NK-92 treated with Interleukin-12 subunit alpha and Interleukin-12 subunit beta, amount 100 ng/mL, for 24 hours (cell line): ENCODE measurements at regions not wholly inside any gene's neighbourhood (a gene's known extent, or its start where the extent isn't known, plus 50 kb on each side); places are given as distances from the start of the nearest gene placed in this dataset.
"Not testable (repeated sequence)": the region's sequence is repeated elsewhere in the genome, so short reads cannot be mapped to it uniquely, and the experiment has no call there.

Experiments
- DNase-seq: peaks from one replicate; lab custom pipeline; 2025; lab: John Stamatoyannopoulos, UW

DNA sequence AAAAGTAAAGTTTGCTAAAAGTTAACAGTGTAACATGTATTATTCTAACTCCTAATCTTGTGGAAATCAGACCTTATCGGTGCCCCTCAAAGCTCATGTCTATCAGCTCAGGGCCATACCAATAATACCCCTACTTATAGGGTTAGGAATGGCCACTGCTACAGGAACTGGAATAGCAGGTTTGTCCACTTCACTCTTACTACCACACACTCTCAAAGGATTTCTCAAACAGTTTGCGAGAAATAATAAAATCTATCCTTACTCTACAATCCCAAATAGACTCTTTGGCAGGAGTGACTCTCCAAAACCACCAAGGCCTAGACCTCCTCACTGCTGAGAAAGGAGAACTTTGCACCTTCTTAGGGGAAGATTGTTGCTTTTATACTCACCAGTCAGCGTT is 1677.7 kb downstream of the OLFM4 start:
- DNase-seq = no peak

DNA sequence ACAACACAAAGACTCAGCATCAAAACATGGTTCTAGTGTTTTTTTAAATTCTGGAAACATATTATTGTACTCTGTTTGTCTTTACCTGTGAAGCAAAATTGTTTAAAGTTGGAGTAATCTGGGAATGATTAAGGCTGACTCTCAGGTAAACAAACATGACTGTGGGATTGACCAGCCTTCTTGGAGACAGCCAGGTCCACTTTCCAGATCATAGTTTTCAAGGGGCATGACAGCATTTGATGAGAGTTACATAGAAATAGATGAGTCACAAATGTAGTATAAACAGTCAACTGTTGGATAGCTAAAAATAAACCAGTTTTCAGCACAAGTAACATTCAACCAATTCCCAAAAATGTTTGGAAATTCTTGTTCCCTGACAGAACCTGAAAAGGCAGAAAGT is 1680.9 kb downstream of the OLFM4 start:
- no peak for DNase-seq

DNA sequence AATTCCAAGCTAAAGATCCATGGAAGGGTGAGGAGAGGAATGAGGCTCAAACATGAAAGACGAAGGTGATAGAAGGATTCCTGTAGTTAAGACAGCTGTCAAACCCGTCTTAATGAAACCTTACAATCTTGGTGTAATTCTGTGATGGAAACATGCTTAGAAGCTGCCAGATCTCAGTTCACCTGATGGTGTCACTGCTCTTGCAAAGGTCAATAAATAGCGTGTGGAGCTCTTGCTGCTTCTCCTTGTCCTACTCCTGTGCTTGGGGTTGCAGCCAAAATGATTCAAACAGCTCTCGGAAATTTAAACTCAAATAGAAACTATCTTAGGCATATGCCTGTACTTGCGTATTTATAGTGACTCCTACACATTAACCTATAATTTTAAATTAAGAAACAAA is 1705.0 kb downstream of the OLFM4 start:
- no peak for DNase-seq

DNA sequence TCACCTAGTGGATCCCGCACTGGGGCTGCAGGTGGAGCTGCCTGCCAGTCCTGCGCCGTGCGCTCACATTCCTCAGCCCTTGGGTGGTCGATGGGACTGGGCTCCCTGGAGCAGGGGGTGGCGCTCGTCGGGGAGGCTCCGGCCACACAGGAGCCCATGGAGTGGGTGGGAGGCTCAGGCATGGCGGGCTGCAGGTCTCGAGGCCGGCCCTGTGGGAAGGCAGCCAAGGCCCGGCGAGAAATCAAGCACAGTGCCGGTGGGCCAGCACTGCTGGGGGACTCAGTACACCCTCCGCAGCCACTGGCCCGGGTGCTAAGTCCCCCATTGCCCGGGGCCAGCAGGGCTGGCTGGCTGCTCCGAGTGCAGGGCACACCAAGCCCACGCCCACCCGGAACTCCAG is 1708.6 kb downstream of the OLFM4 start:
- not testable (repeated sequence) for DNase-seq

DNA sequence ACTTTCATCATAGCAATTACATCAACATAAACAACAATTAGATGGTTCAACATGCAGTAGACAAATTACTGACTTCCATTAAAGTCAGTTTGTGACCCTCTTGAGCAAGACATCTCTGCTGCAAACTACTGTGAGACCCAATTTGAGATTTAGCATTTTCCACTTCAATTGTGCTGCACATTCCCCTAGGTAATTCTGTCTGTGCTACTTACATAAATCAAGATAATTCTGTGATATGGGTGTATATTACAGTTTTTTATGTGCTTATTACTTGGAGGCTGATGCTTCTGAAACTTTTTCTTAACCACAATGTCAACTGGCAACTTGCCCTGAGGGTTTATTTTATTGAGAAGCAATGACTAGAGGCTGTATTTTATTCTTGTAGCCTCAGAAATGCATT is 1714.4 kb downstream of the OLFM4 start:
- no peak for DNase-seq

DNA sequence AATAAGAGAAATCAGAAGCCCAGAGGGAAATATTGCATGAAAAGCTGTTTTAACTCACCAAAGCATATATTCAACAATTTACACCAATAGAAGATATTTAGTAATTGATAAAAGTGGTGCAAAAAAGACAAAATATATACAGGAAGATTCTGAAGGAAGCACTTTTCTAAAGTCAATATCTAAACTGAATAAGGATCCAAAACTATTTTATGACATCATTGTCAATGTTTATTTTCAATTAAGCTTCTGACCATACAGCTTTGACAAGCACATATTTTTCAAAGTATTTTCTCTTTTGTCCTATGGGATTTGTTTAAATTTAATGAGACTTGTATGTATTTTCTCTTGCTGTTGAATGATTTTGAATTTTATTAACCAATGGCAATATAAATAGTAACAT is 1716.1 kb downstream of the OLFM4 start:
- DNase-seq = no peak

DNA sequence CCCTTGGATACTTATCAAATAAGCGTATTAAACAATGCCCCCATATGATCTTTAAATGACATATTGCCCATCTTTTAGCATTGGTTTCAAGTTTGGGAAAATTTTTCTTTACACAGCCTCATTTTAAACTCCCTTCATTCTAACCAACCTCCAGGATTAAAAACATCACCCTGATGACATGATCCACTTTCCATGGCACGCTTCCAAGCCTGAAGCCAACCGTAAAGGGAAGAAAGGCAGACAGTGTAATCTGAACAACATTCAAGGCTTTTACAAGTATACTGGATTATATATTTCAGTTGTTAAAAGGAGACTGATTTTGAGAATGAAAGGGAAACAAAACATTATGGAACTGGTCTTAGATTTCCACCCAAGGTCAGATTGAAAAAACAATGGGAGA is 1721.9 kb downstream of the OLFM4 start:
- DNase-seq = no peak

DNA sequence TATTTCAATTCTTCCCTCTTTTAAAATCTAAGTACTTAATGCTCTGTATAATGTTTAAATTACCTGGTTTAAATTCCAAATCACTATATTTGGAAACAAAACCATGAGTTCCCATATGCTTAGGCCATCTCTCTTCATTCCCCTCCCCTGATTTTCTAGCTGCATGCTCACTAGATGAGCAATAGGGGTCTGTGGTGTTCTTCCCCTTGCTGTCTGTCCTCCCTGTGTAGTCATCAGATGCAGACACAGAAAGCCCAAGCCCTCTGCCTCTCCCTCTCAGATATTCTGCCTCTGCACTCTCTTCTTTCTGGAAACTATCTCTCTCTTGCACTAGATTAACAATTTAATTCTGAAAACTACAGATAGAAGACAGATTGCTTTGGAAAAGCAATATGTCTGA is 1730.2 kb downstream of the OLFM4 start:
- DNase-seq = no peak

DNA sequence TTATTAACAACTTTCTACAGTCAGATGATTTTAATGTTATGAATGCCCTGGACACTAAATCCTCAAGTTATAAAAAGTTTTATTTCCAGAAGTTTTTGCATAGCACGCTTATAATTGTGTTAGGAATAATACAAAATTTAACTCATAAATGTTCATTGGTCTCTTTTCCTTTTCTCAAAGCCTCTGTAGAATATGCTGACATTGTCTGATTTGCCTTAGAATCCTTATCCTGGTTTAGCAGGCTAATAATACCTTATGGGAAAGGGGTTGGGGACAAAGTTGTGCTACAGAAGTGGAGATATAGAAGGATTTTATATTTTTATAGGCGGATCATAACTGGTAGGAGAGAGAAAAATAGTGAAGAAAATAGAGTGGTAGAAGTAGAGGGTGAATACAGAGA is 1739.6 kb downstream of the OLFM4 start:
- DNase-seq = no peak

DNA sequence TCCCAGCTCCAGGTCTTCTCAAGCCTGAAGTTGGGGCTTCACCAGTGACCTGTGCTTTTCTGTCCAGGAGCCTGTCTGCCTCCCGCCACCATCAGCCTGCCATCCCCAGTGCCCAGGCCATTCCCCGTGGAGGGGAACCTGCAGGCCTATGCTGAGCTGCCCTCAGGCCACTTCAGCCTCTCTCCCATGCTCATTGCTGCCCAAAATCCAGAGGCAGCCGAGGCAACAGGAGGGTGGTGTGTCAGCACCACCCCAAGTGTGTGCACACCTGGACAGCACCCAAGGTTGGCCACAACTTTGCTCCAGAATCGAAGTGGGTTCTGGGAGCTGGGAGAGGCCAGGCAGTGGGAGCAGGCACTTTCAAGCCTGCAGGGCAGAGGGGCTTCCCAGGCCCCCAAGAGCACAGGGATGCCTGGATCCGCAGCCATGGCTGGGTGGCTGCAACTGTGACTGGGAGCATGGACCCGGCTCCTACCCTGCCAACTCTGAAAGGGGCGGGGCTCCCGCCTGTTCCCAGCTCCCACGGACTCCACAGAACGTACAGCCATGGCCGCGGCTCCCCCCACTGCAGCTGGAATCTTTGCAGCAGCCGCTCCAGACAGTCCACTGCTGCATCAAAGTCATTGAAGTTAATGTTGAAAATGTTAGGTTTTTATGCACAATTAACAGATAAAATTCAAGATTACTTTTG is 1747.0 kb downstream of the OLFM4 start:
- DNase-seq = no peak

DNA sequence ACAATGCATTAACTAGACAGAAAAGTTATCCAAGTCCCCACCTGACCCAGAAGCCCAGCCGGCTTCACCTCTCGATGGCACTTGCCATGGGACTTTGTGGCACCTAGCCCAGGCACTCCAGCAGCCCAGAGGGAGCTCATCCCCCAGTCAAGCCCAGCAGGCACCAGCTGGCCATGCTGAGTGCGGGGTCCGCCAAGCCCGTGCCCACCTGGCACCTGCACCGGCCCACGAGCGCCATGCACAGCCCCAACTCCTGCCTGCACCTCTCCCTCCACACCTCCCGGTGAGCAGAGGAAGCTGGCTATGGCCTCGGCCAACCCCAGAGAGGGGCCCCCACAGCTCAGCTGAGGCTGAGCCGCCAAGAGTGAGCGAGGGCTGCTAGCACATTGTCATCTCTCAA is 1759.1 kb downstream of the OLFM4 start:
- DNase-seq = no peak

DNA sequence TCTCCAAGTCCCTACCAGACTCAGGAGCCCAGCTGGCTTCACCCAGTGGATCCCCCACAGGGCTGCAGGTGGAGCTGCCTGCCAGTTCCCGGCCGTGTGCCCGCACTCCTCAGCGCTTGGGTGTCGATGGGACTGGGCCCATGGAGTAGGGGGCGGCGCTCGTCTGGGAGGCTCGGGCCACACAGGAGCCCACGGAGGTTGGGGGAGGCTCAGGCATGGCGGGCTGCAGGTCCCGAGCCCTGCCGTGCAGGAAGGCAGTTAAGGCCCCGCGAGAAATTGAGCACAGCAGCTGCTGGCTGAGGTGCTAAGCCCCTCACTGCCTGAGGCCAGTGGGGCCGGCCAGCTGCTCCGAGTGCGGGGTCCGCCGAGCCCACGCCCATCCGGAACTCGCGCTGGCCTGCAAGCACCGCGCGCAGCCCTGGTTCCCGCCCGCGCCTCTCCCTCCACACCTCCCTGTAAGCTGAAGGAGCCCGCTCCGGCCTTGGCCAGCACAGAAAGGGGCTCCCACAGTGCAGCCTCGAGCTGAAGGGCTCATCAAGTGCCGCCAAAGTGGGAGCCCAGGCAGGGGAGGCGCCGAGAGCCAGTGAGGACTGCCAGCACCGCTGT is 1771.1 kb downstream of the OLFM4 start:
- DNase-seq = no peak

DNA sequence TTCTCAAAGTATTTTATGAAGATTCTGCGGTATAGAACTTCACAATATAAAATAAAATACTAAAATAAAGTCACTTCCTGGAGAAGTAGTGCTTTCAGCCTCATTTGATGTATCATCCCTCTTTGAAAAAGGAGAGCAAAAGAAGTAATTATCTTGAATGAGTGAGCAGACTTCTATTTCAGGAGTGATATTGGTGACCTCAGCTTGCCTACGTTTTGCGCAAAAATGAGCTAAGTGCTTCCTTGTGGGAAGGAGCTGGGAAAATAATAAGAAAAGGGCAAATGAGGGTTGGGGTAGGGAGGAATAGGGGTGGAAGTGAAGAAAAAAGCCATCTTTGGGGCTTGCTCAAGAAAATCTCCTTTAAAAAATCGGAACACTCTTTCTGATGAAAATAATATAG is 1773.6 kb downstream of the OLFM4 start:
- no peak for DNase-seq

DNA sequence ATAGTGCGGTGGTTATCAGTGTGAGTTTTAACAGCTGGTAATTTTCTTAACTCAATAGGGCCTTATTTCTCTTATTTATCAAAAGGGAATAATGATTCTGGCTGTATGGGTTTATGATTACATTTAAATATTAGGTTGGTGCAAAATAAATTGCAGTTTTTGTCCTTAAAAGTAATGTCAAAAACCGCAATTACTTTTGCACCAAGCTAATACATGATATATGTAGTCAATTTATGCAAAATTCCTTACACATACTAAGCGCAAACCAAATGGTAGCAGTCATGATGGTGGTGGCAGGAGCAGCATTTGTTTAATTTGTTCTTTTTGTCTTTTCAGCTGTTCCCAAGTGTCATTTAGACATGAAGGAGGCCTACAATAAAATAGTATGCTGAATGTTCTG is 1777.1 kb downstream of the OLFM4 start:
- no peak for DNase-seq

DNA sequence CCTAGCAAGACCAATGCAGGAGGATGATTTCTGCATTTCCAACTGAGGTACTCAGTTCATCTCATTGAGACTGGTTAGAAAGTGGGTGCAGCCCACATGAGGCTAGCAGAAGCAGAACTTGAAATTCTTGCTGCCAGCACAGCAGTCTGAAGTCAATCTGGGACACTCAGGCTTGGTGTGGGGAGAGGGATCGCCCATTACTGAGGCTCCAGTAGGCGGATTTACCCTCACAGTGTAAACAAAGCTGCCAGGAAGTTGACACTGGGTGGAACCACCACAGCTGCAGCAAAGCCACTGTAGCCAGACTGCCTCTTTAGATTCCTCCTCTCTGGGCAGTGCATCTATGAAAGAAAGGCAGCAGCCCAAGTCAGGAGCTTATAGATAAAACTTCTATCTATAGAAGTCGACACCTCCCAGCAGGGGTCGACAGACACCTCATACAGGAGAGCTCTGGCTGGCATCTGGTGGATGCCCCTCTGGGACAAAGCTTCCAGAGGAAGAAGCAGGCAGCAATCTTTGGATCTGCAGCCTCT is 1793.4 kb downstream of the OLFM4 start:
- DNase-seq = not testable (repeated sequence)

DNA sequence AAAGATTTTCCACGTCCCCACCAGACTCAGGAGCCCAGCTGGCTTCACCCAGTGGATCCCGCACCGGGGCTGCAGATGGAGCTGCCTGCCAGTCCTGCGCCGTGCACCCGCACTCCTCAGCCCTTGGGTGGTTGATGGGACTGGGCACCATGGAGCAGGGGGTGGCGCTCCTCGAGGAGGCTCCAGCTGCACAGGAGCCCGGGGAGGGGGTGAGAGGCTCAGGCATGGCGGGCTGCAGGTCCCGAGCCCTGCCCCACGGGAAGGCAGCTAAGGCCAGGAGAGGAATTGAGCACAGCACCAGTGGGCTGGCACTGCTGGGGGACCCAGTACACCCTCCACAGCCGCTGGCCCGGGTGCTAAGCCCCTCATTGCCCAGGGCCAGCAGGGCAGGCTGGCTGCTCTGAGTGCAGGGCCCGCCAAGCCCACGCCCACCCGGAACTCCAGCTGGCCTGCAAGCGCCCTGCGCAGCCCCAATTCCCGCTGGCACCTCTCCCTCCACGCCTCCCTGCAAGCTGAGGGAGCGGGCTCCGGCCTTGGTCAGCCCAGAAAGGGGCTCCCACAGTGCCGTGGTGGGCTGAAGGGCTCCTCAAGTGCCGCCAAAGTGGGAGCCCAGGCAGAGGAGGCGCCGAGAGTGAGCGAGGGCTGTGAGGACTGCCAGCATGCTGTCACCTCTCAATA is 1800.9 kb downstream of the OLFM4 start:
- DNase-seq = not testable (repeated sequence)

DNA sequence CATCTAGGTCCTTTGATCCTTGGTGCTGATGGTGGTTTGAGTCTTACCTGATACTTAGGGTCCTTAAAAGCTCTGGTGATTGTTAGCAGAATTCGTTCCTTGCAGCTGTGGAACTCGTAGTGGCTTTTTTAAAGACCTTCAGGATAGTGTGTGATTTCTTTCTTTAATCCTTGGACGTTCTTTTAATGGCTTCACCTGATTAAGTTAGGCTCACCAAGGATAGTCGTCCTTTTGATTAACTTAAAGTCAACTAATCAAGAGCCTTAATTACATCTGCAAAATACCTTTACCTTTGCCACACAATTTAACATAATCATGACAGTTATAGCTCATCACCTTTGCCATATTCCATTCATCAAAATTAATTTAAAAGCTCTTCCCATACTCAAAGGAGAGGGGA is 1807.7 kb downstream of the OLFM4 start:
- DNase-seq = no peak

DNA sequence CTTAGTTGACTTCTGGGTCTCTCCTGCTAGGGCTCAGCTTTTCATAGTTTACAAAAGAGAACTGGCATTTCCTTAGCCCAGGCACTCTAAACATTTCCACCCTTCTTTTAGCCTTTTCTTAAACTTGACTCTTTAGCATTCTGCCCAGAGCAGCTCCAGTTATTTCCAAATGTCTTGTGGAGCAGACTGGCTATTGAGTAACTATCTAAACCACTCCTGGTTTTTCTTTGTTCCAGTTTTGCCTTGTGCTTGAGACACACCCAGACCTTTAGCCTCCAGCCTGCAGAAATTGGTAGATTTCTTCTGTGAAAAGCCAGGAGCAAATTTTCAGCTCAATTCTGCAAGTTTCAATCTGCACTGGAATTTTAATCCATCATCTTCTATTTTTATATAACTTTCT is 1813.1 kb downstream of the OLFM4 start:
- DNase-seq = no peak

DNA sequence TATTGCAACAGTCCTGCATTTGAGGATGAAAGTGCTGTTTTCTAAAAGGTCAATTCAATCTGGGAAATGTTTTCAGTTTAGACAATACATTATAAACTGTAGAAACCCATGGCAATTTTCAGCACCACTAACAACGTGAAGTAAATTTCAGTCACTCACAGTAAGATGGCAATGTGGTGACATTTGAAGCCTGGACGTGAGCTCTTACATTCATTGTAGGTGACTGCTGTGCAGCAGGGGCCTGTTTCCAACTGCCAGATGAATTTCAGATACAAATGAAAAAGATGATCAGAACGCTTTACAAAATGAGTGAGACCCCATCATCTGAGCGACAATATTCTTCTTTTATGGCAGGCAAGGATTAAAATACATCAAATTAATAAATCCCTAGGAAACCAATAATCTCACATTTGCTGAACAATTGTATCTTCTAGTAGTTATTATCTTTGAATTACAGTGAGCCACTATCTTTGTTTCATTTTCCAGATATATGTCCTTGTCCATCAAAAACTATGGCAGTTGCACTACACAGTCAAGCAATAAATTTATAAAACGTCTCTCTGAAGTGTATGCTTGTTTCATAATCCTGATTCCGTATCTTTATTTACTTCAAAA is 1816.8 kb downstream of the OLFM4 start:
- DNase-seq = no peak

DNA sequence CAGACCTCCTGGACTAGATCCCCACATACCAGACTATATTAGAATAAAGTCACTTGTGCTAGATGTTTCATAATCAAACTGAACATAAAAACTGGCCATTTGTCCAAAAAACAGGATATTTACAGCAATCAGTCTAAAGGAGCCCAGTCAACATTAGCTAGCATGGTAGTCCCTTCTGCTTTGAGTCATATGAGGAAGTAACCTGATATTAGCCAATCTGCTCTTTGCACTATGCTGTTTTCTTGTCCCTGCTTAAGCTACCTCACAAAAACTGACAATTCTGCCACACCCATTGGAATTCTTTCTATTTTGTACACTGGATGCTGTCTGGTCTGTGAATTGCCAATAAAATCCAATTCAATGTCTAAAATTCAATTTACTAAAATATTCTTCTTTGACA is 1824.2 kb downstream of the OLFM4 start:
- no peak for DNase-seq

DNA sequence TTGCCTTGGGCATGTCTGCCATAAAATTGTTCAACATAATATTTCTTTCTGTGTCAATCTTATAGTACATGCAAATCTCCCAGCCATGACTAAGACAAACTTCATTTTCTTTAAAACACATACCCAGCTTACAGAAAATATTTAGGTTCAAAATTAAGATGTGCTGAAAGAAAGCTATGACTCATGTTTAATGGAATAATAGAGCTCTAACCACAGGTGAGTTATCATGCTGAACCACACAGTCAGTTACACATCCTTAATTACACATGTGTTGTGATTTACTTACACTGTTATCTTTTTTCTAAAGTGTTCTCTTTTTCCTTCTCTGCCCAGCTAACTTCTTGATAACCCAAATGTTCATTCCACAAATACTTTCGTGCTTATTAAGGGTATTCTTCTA is 1831.2 kb downstream of the OLFM4 start:
- DNase-seq = no peak

DNA sequence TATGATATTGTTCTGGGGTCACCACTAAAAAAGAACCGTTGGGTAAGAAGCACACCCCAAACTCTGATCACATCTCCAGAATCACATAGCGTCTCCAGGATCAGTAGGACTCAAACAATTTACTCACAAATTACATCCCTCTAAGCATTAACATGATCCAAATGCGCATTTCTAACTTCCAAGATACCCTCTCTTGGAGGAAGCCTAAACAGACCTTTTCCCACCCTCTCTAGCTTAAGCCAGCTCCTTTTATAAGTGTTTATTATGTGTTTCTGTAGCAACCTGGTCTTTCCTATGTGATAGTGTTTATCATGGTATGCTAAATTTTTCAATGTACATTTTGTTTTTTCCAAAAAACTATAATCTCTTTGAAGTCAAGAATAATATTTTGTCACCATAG is 1846.5 kb downstream of the OLFM4 start:
- DNase-seq = no peak

DNA sequence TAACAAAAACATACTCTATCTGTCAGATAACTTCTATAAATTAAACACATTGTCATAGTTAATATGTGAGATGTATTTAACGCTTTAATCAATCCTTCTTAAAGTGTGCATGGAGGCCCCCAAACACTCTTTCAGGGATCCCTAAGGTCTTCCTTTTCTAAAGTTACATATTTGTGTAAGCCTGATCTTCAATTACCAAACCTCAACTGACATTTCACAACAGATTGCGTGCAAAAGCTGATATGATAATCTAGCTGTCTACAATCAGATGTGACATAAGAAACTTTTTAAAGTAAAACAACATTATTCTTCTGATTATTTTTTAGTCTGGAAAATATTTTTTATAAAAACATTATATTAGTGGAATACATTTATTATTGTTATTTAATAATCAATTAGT is 1850.4 kb downstream of the OLFM4 start:
- no peak for DNase-seq
